CD14-positive monocyte (primary cell): ENCODE measurements at regions not wholly inside any gene's neighbourhood (a gene's known extent, or its start where the extent isn't known, plus 50 kb on each side); places are given as distances from the start of the nearest gene placed in this dataset.

Experiments
- DNase-seq, 3 donors: peaks; one replicate each; pipeline ENCODE4 v3.0.0-alpha.2; 2011 to 2022
- H2AFZ ChIP-seq: 2 replicates; pipeline ENCODE4 v1.6.0; 2012; ENCODE audit warnings: mild to moderate bottlenecking, low read depth, low read length, inconsistent platforms; ENCODE audit not compliant: insufficient read depth, poor library complexity, severe bottlenecking
- H3K27ac ChIP-seq, 2 donors: 1 replicate in 1 of 2; 2 replicates in 1 of 2; pipeline ENCODE4 v1.5.1; 2012 to 2013; ENCODE audit warnings: low read length in 2 of 2, control low read depth in 1 of 2, inconsistent platforms in 1 of 2, low read depth in 1 of 2, mild to moderate bottlenecking in 1 of 2
- H3K27me3 ChIP-seq, 2 donors: one replicate each; pipeline versions ENCODE4 v1.6.0 to v1.6.1; 2011 to 2013; ENCODE audit warnings: low read length in 2 of 2; ENCODE audit not compliant: control insufficient read depth in 2 of 2, insufficient read depth in 2 of 2
- H3K36me3 ChIP-seq, 2 donors: replicated peaks in 1 of 2; 1 replicate in 1 of 2; 2 replicates in 1 of 2; pipeline versions ENCODE4 v1.5.1 to v1.6.1; 2012 to 2013; ENCODE audit warnings: low read length in 2 of 2, control low read depth in 1 of 2, inconsistent platforms in 1 of 2, mild to moderate bottlenecking in 1 of 2; ENCODE audit not compliant: insufficient read depth in 2 of 2, control insufficient read depth in 1 of 2
- H3K4me1 ChIP-seq, 2 donors: 1 replicate in 1 of 2; 2 replicates in 1 of 2; pipeline versions ENCODE4 v1.5.1 to v1.6.1; 2012 to 2013; ENCODE audit warnings: low read length in 2 of 2, control low read depth in 1 of 2, inconsistent platforms in 1 of 2, mild to moderate bottlenecking in 1 of 2, moderate library complexity in 1 of 2; ENCODE audit not compliant: insufficient read depth in 2 of 2, control insufficient read depth in 1 of 2
- H3K4me2 ChIP-seq: replicated peaks from 2 replicates; pipeline ENCODE3; 2012; ENCODE audit warnings: low read length, moderate library complexity, mild to moderate bottlenecking; ENCODE audit not compliant: poor library complexity, severe bottlenecking; ENCODE audit errors: extremely low read depth
- H3K4me3 ChIP-seq, 3 experiments: fragments of 200-600 bp in 1 of 3; sonication (generic) in 1 of 3; replicated peaks in 1 of 3; 1 replicate in 2 of 3; 2 replicates in 1 of 3; pipeline ENCODE4 v1.5.1; 2011 to 2013; ENCODE audit warnings: low read length in 3 of 3, mild to moderate bottlenecking in 3 of 3, control low read depth in 2 of 3, low read depth in 2 of 3, inconsistent platforms in 1 of 3, moderate library complexity in 1 of 3
- H3K79me2 ChIP-seq: 2 replicates; pipeline ENCODE4 v1.6.0; 2012; ENCODE audit warnings: mild to moderate bottlenecking, control low read depth, inconsistent platforms, low read length, moderate library complexity; ENCODE audit not compliant: insufficient read depth
- H3K9ac ChIP-seq: 2 replicates; pipeline ENCODE4 v1.6.0; 2017; ENCODE audit warnings: low read length, mild to moderate bottlenecking; ENCODE audit not compliant: insufficient read depth, poor library complexity, severe bottlenecking
- H3K9me3 ChIP-seq, 2 donors: replicated peaks in 1 of 2; 1 replicate in 1 of 2; 2 replicates in 1 of 2; pipeline versions ENCODE4 v1.5.1 to v1.6.1; 2012 to 2013; ENCODE audit warnings: low read length in 2 of 2, control low read depth in 1 of 2; ENCODE audit not compliant: control insufficient read depth in 1 of 2, insufficient read depth in 1 of 2
- H4K20me1 ChIP-seq: 2 replicates; pipeline ENCODE4 v1.6.0; 2012; ENCODE audit warnings: mild to moderate bottlenecking, low read length, control low read depth, moderate library complexity; ENCODE audit not compliant: insufficient read depth
- H3K27ac Mint-ChIP-seq, 7 donors: one replicate each; pipeline ENCODE4 v1.8.0; 2020; ENCODE audit warnings: mild to moderate bottlenecking in 7 of 7, mixed read lengths in 7 of 7, moderate library complexity in 6 of 7, inconsistent platforms in 2 of 7
- H3K27me3 Mint-ChIP-seq, 3 donors: one replicate each; pipeline ENCODE4 v1.8.0; 2021 to 2022; ENCODE audit warnings: low read depth in 3 of 3, mild to moderate bottlenecking in 3 of 3, mixed read lengths in 3 of 3, moderate library complexity in 3 of 3, inconsistent platforms in 1 of 3
- H3K36me3 Mint-ChIP-seq, 2 donors: one replicate each; pipeline ENCODE4 v1.8.0; 2020; ENCODE audit warnings: mixed read lengths in 2 of 2, inconsistent platforms in 1 of 2, mild to moderate bottlenecking in 1 of 2
- H3K4me1 Mint-ChIP-seq: one replicate; pipeline ENCODE4 v1.8.0; 2020; ENCODE audit warnings: mild to moderate bottlenecking, mixed read lengths
- H3K4me3 Mint-ChIP-seq, 2 donors: one replicate each; pipeline ENCODE4 v1.8.0; 2020; ENCODE audit warnings: mild to moderate bottlenecking in 2 of 2, mixed read lengths in 2 of 2, moderate library complexity in 1 of 2
- H3K9me3 Mint-ChIP-seq, 7 donors: one replicate each; pipeline ENCODE4 v1.8.0; 2020 to 2022; ENCODE audit warnings: mixed read lengths in 7 of 7, mild to moderate bottlenecking in 6 of 7, moderate library complexity in 6 of 7, inconsistent platforms in 2 of 7
- WGBS: methylation state at CpG from one replicate; pipeline ENCODE4 v1.1.5; 2013; ENCODE audit warnings: missing lambda C conversion rate; ENCODE audit not compliant: insufficient coverage; 5-methylcytosine and 5-hydroxymethylcytosine counted together
- intact Hi-C, 2 donors: fragments of 100-400 bp; cut with micrococcal nuclease; formaldehyde crosslinking; loops; one replicate each; pipeline versions ENCODE4 v1.15.0 to v1.15.1; 2023
- TF ChIP-seq, protein P1 (sequence below): fragments of 200-600 bp; IDR thresholded peaks from one replicate; pipeline ENCODE4 v1.8.0; 2022; ENCODE audit warnings: antibody characterized with exemption, mild to moderate bottlenecking

DNA sequence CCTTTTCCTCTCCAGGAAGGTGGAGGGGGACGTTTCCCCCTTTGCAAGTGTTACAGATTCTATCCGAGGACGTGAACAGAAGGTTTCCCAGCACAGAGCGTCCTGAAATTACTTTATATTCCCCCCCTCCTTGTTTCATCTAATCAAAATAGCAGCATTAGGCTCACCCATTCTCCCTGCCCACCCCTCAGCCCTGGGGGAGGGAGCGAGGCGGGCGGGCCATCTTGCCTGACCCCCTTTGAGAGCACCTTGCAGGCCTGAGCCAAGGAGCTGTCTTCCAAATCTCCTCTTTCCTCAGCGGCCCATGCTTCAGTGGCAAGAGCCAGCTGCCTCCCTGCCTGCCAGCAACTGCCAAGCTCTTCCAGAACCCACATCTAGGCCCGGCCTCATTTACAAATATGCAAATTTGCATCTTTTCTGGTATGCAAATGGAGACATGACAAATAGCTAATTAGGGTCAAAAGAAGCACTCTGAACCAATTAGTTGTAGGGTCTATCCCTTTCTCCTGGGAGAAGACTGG is 69.1 kb upstream of the POU3F1 start:
- Histone ChIP-seq H3K4me1 (no peaks in the 10 kb centered on the region), H3K4me2 (no peak overlapping the region), H3K9me3 (no peaks in the 10 kb centered on the region), H3K9ac (no peak overlapping the region), H3K79me2 (no peaks in the 10 kb centered on the region), H3K4me3 (no peak overlapping the region), H3K27ac (no peak overlapping the region), H2AFZ (no peak overlapping the region), H3K27me3 (no peaks in the 10 kb centered on the region), H4K20me1 (no peaks in the 10 kb centered on the region), H3K36me3 (no peaks in the 10 kb centered on the region)
- DNase-seq, result no peak
- H3K27me3 Mint-ChIP-seq, result peaks cover 1 to 9% (median 5%) of the 10 kb centered on the region in 3 donors
- no peaks in the 10 kb centered on the region for H3K36me3 Mint-ChIP-seq
- H3K27ac Mint-ChIP-seq, result no peak overlapping the region
- TF ChIP-seq, protein P1, sequence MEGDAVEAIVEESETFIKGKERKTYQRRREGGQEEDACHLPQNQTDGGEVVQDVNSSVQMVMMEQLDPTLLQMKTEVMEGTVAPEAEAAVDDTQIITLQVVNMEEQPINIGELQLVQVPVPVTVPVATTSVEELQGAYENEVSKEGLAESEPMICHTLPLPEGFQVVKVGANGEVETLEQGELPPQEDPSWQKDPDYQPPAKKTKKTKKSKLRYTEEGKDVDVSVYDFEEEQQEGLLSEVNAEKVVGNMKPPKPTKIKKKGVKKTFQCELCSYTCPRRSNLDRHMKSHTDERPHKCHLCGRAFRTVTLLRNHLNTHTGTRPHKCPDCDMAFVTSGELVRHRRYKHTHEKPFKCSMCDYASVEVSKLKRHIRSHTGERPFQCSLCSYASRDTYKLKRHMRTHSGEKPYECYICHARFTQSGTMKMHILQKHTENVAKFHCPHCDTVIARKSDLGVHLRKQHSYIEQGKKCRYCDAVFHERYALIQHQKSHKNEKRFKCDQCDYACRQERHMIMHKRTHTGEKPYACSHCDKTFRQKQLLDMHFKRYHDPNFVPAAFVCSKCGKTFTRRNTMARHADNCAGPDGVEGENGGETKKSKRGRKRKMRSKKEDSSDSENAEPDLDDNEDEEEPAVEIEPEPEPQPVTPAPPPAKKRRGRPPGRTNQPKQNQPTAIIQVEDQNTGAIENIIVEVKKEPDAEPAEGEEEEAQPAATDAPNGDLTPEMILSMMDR, result no peak
- intact Hi-C loops, result no loop called here
- no peak overlapping the region for H3K4me3 Mint-ChIP-seq
- no peaks in the 10 kb centered on the region for H3K9me3 Mint-ChIP-seq
- H3K4me1 Mint-ChIP-seq, result peaks cover 6% of the 10 kb centered on the region
- WGBS, result 86% methylated on average over 6 of the region's 9 CpGs

DNA sequence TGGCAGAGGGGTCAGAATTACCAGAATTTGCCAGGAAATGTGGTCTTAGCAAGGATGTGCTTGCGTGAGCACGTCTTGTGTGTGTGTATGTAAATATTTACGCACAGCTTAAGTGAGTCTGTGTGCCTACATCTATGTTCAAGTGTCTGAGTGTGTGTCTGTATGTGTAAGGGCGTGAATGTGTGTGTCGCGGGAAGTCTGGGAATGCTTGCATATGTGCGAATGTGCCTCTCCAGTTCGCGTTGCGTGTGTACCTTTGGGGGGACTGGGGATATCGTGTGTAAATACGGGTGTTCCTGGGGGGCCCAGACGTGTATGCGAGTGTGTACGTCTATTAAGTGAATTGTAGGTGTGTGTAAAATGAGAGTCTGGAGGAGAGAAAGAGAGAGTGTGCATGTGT is 68.6 kb upstream of the POU3F1 start:
- H3K4me1 Mint-ChIP-seq, result peaks cover 4% of the 10 kb centered on the region
- no peaks in the 10 kb centered on the region for H3K36me3 Mint-ChIP-seq
- intact Hi-C loops, result no loop called here
- Histone ChIP-seq H3K27me3 (no peaks in the 10 kb centered on the region), H3K4me2 (no peak overlapping the region), H4K20me1 (no peaks in the 10 kb centered on the region), H3K4me1 (no peaks in the 10 kb centered on the region), H3K9me3 (no peaks in the 10 kb centered on the region), H3K79me2 (no peaks in the 10 kb centered on the region), H3K36me3 (no peaks in the 10 kb centered on the region), H2AFZ (no peak overlapping the region), H3K27ac (no peak overlapping the region), H3K9ac (no peak overlapping the region), H3K4me3 (no peak overlapping the region)
- H3K9me3 Mint-ChIP-seq, result peaks cover 0 to 1% (median 0%) of the 10 kb centered on the region in 7 donors
- H3K4me3 Mint-ChIP-seq, result no peak overlapping the region
- peaks cover 1 to 9% (median 5%) of the 10 kb centered on the region in 3 donors for H3K27me3 Mint-ChIP-seq
- WGBS, result 95% methylated on average over 15 of the region's 15 CpGs
- TF ChIP-seq, protein P1, result no peak
- no peak overlapping the region for H3K27ac Mint-ChIP-seq
- DNase-seq, result no peak
